ENCODE measurements at regions not wholly inside any gene's neighbourhood (a gene's known extent, or its start where the extent isn't known, plus 50 kb on each side); places are given as distances from the start of the nearest gene placed in this dataset.

DNA sequence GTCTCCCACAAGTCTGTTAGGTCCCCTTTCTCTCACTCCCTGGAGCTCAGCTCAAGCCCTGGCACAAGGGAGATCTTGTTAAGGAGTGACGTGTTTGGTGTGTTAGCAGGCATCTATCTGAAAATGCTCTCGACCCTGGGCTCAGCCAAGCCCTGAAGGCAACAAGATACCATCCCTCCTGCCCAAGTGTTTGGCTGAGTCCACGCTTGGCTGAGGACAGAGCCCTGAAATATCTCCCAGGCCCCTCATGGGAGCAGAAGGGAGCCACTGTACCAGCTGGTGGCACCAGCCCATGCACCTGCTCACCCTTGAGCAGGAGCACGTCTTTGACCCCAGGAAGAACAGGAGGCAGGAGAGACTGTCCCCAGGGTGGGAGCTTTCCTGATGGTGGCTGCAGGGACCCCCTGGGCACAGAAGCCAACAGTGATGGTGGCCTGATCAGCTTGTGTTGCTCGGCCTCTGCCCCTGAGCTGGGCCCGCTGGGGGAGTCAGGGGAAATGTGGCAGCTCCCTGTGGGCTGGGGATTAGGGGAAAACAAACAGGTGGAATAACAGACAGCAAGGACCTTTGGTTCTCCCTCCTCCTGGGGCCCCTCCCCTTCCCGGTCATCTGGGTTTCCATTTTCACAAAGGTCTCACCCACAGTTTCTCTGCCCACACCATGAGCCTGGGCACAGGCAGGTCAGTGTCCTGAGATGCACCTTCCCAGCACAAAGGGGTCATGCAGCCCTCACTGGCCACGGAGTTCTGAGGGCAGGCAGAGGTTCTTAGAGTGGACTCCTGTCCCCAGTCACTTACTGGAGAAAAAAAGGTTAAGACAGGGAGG, 91.6 kb downstream of the RHOB start (continued):
- no peak; the same call in 1 of the 2 replicates for TF ChIP-seq ETS1 (CRISPR knock-in tag; IDR thresholded peaks at IDR 0.05)
- peak; percentile 52; the same call in 1 of the 2 replicates for TF ChIP-seq TBP (CRISPR knock-in tag; IDR thresholded peaks at IDR 0.05)
- peak; percentile 88 for TF ChIP-seq PHF5A (CRISPR knock-in tag; IDR thresholded peaks at IDR 0.05; ENCODE audit: low read depth, unreplicated experiment)
- TF ChIP-seq, protein P1, sequence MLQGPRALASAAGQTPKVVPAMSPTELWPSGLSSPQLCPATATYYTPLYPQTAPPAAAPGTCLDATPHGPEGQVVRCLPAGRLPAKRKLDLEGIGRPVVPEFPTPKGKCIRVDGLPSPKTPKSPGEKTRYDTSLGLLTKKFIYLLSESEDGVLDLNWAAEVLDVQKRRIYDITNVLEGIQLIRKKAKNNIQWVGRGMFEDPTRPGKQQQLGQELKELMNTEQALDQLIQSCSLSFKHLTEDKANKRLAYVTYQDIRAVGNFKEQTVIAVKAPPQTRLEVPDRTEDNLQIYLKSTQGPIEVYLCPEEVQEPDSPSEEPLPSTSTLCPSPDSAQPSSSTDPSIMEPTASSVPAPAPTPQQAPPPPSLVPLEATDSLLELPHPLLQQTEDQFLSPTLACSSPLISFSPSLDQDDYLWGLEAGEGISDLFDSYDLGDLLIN (CRISPR knock-in tag; IDR thresholded peaks at IDR 0.05; ENCODE audit: borderline replicate concordance) = peak; percentile 70; the same call in 1 of the 2 replicates
- TF ChIP-seq, protein P2, sequence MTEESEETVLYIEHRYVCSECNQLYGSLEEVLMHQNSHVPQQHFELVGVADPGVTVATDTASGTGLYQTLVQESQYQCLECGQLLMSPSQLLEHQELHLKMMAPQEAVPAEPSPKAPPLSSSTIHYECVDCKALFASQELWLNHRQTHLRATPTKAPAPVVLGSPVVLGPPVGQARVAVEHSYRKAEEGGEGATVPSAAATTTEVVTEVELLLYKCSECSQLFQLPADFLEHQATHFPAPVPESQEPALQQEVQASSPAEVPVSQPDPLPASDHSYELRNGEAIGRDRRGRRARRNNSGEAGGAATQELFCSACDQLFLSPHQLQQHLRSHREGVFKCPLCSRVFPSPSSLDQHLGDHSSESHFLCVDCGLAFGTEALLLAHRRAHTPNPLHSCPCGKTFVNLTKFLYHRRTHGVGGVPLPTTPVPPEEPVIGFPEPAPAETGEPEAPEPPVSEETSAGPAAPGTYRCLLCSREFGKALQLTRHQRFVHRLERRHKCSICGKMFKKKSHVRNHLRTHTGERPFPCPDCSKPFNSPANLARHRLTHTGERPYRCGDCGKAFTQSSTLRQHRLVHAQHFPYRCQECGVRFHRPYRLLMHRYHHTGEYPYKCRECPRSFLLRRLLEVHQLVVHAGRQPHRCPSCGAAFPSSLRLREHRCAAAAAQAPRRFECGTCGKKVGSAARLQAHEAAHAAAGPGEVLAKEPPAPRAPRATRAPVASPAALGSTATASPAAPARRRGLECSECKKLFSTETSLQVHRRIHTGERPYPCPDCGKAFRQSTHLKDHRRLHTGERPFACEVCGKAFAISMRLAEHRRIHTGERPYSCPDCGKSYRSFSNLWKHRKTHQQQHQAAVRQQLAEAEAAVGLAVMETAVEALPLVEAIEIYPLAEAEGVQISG (CRISPR knock-in tag; IDR thresholded peaks at IDR 0.05) = peak; percentile 62; the same call in 1 of the 2 replicates
- peak; percentile 67 for TF ChIP-seq ZNF747 (CRISPR knock-in tag; IDR thresholded peaks at IDR 0.05; ENCODE audit: borderline replicate concordance)
- no peak for TF ChIP-seq SRY (CRISPR knock-in tag; IDR thresholded peaks at IDR 0.05)
- TF ChIP-seq BCL6 (CRISPR knock-in tag; IDR thresholded peaks at IDR 0.05) = peak; percentile 86
- no peak for TF ChIP-seq HOXA9 (CRISPR knock-in tag; IDR thresholded peaks at IDR 0.05; ENCODE audit: borderline replicate concordance)
- TF ChIP-seq ZSCAN22 (CRISPR knock-in tag; IDR thresholded peaks at IDR 0.05) = 0 out of 2 replicates have a peak, but pooled peaks have one; percentile 70
- TF ChIP-seq FOSL2 (CRISPR knock-in tag; IDR thresholded peaks at IDR 0.05) = peak; percentile 80
- TF ChIP-seq NONO (IDR thresholded peaks at IDR 0.05) = no peak
- TF ChIP-seq NONO (CRISPR knock-in tag; conservative IDR thresholded peaks at IDR 0.05) = peak; percentile 82
- TF ChIP-seq ZBTB7B (CRISPR knock-in tag; IDR thresholded peaks at IDR 0.05) = peak; percentile 91
- TF ChIP-seq RBM22 (optimal IDR thresholded peaks at IDR 0.05; ENCODE audit: low read length) = peak; percentile 70
- no peak for TF ChIP-seq CREB1 (IDR thresholded peaks at IDR 0.05)
- peak; percentile 76 for TF ChIP-seq CREB1 (CRISPR knock-in tag; IDR thresholded peaks at IDR 0.05)
- TF ChIP-seq, protein P3, sequence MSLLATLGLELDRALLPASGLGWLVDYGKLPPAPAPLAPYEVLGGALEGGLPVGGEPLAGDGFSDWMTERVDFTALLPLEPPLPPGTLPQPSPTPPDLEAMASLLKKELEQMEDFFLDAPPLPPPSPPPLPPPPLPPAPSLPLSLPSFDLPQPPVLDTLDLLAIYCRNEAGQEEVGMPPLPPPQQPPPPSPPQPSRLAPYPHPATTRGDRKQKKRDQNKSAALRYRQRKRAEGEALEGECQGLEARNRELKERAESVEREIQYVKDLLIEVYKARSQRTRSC (CRISPR knock-in tag; IDR thresholded peaks at IDR 0.05; ENCODE audit: low read depth) = peak; percentile 87
- no peak for TF ChIP-seq ZFP82 (CRISPR knock-in tag; IDR thresholded peaks at IDR 0.05; ENCODE audit: borderline replicate concordance)
- TF ChIP-seq RARA (CRISPR knock-in tag; IDR thresholded peaks at IDR 0.05) = peak; percentile 95
- TF ChIP-seq AGO2 (optimal IDR thresholded peaks at IDR 0.05; ENCODE audit: low read depth, low read length) = peak; percentile 87
- TF ChIP-seq YEATS2 (CRISPR knock-in tag; IDR thresholded peaks at IDR 0.05; ENCODE audit: borderline replicate concordance) = peak; percentile 57
- TF ChIP-seq CHD2 (IDR thresholded peaks at IDR 0.05; ENCODE audit: low read depth, low read length) = no peak; the same call in 1 of the 2 replicates
- TF ChIP-seq HOXD1 (CRISPR knock-in tag; IDR thresholded peaks at IDR 0.05) = no peak

Data from HepG2 (cell line).